SKM-1 (cell line): ENCODE measurements at regions not wholly inside any gene's neighbourhood (a gene's known extent, or its start where the extent isn't known, plus 50 kb on each side); places are given as distances from the start of the nearest gene placed in this dataset.
"Not testable (repeated sequence)": the region's sequence is repeated elsewhere in the genome, so short reads cannot be mapped to it uniquely, and the experiment has no call there.

Experiments used
- DNase-seq: peaks from one replicate; lab custom pipeline; 2025; ENCODE audit not compliant: unreplicated experiment; lab: John Stamatoyannopoulos, UW

GRCh38 chr6:16832721-16833120 is 71.5 kb upstream of the ATXN1 start:
- DNase-seq, result no peak

DNA sequence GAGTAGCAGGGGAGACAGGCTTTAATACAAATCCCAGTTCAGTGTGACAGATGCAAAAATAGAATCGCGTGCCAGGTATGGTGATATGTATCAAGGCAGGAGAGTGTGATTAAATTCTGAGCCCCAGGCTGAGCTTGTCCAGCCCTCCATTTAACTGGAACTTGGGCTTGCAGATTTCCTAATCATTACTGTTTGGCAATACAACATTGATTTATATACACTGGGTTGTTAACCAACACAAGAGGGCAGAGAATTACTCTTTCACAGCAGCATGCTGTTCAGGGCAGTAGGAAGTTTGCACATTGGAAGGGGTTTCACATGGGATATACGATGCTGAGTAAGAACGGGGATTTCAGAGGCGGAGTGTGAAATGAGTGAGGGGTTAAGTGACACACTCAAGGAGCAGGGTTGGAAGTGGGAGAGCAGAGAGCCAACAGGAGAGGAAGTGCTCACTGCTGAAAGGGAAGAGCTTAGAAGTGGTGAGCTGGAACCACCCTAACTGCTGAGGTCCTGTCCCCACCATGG is 70.8 kb upstream of the ATXN1 start:
- DNase-seq, result no peak

- DNase-seq, result no peak
These were observed 69.9 kb upstream of the ATXN1 start for GRCh38 chr6:16831136-16831535.

DNA sequence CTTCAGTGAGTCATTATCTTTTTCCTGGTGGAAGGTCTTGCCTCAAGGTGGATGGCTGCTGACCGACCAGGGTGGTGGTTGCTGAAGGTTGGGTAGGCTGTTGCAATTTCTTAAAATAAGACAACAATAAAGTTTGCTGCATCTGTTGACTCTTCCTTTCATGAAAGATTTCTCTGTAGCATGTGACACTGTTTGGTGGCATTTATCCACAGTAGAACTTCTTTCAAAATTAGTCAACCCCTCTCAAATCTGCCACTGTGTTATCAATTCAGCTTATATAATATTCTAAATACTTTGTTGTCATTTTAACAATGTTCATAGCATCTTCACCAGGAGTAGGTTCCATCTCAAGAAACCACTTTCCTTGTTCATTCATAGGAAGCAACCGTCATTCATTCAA is 66.8 kb upstream of the ATXN1 start:
- no peak for DNase-seq

- no peak for DNase-seq
These were observed 66.4 kb upstream of the ATXN1 start for GRCh38 chr6:16827627-16828026.

GRCh38 chr6:16825784-16826183 is 64.5 kb upstream of the ATXN1 start:
- no peak for DNase-seq

GRCh38 chr6:16824845-16825685 is 63.8 kb upstream of the ATXN1 start:
- DNase-seq, result no peak

GRCh38 chr6:16823718-16824352 is 62.6 kb upstream of the ATXN1 start:
- no peak for DNase-seq

DNA sequence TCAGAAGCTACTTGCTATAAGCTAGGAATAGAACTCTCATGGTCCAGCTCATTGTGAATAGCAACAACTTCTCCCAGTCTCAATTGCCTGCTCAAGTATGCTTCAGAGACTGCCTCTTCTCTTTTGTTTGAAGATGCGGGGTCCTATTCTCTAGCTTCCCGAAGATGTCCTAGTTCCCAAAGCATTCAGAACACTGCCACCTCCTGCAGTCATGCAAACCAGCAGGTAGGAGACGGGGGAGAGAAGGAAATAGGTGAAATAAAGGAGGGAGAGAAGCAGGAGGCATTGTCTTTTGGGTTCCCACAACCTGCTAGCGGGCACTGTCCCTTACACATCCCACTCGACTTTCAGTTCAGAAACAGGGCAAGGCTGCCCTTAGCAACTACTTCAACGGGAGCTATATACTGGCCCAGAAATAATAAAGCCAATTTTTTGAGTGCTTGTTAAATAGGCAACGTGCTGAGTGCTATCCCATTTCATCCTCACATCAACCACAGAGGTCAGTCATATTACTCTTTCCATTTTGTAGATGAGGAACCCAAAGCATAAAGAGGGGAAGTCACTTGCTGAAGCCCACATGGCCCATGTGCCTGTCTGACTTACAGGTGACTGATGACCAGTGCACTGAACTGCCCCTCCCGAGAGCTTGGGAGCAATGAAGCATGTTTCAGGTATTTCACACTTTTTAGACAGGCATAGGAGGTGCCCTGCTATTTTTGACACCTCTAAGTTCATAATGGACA is 61.9 kb upstream of the ATXN1 start:
- no peak for DNase-seq

GRCh38 chr6:16822529-16822928 is 61.3 kb upstream of the ATXN1 start:
- no peak for DNase-seq

DNA sequence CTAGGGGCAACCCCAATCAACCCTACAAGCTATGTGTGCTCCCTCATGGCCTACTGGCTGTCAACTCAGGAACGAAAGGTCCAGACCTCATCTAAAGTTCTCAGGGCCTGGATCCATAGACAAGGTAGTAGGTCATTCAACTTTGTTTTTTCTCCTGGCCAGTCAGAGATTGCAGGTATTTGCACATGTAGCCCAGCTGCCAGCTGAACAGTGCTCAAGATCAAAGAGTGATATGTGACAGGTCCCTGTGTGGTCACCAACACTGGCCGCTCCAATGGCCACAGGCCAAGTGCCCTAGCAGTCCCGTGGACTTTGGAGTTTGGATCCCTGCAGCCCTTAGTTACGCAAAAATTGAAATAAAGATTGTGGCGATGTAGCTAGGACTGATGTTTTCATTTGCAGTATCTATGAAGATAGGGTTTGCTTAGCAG is 60.6 kb upstream of the ATXN1 start:
- DNase-seq, result no peak

DNA sequence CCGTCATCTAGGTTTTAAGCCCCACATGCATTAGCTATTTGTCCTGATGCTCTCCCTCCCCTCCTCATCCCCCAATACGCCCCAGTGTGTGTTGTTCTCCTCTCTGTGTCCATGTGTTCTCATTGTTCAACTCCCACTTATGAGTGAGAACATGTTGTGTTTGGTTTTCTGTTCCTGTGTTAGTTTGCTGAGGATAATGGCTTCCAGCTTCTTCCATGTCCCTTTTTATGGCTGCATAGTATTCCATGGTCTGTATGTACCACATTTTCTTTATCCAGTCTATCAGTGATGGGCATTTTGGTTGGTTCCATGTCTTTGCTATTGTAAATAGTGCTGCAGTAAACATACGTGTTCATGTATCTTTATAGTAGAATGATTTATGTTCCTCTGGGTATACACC is 59.0 kb upstream of the ATXN1 start:
- DNase-seq, result not testable (repeated sequence)

- no peak for DNase-seq
These were observed 58.5 kb upstream of the ATXN1 start for GRCh38 chr6:16819752-16820151.

- DNase-seq, result no peak
These were observed 57.8 kb upstream of the ATXN1 start for GRCh38 chr6:16818992-16819626.

DNA sequence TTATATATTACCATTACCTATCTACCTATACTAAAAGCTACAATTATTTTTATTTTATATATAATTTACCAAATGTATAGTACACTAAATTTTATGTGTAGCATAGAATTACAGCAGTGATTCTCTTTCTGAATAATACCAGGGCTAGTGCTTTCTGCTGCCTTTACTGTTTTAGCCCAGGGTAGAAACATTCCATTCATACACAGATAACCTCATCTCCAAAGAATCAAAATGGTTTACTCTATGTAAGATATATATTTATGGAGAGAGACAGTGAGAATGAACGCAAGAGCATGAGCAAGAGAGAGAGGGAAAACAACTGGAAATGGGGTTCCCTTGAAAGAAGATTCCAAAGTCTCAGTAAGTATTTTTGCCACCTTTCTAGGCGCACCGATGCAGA is 56.3 kb upstream of the ATXN1 start:
- DNase-seq, result no peak

- DNase-seq, result no peak
These were observed 55.6 kb upstream of the ATXN1 start for GRCh38 chr6:16816891-16817290.

GRCh38 chr6:16812993-16813392 is 51.7 kb upstream of the ATXN1 start:
- DNase-seq, result no peak

DNA sequence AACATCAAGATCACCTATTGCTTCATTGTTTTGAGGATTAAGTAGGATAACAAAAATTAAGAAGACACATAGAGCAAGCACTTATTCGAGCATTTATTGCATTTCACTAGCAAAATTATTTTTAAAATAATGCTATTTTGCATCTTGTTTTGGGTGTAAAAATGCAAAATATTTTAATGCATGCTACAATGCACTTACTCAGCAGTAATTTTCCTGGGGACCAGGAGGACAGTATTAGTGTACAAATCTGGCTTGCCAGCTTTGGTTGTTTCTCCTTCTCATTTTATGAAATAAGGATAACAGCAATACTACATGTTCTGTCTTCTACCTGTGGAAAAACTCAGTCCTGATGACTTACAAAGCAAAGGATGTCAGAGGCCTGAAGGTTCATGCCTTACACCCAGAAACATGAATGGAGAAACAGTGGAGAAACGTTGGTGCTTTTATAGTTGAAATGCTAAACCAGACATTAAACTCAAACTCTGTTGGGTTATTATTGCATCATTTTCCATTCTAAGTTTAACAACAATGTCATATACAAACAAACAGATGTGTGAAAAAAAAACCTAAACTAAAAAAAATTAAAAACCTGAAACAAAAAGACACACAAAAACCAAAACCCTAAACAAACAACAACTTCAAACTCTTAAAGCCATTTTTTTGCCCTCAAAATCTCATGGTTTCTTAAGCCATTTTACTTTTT is 50.2 kb upstream of the ATXN1 start:
- DNase-seq, result no peak
